OCI-LY1 (cell line): ENCODE measurements at regions not wholly inside any gene's neighbourhood (a gene's known extent, or its start where the extent isn't known, plus 50 kb on each side); places are given as distances from the start of the nearest gene placed in this dataset.

Experiments used
- EZH2 ChIP-seq: fragments of 200-600 bp; sonication (generic), shearing (Covaris generic); IDR thresholded peaks from 2 replicates; pipeline ENCODE4 v1.8.0; 2017; ENCODE audit warnings: borderline replicate concordance, mixed run types, mild to moderate bottlenecking, antibody characterized with exemption, low read length, moderate library complexity, mixed read lengths
- TF ChIP-seq, protein P1 (sequence below): fragments of 200-600 bp; sonication (generic), shearing (Covaris generic); IDR thresholded peaks from 2 replicates; pipeline ENCODE4 v1.5.1; 2017; ENCODE audit warnings: mild to moderate bottlenecking, antibody characterized with exemption, low read length, moderate library complexity, mixed read lengths

DNA sequence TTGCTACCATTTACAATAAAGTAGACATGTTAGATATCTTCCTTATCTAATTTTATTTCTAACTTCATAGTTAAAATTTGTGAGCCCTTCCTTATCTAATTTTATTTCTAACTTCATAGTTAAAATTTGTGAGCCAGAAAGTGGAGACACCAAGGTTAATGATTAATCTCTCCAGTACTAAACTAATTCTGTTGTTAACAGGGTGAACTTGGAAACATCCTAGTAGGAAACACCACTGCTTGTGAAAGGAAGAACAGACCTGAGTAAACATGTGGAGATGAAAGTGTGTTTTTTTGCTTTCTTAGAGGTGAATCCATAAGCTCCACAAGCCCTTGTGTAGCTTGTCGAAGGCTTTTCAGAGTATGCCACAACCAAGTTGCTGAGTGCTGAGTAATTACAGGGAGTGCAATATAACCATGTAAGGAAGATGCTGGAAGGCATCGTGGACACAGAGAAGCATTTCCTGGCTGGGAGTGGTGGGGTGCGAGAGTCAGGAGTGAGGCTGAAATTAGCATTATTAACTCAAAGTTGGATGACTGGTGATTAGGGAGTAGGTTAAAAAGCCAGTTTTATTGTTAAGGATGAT, 118.6 kb upstream of the NEIL3 start:
- TF ChIP-seq, protein P1, sequence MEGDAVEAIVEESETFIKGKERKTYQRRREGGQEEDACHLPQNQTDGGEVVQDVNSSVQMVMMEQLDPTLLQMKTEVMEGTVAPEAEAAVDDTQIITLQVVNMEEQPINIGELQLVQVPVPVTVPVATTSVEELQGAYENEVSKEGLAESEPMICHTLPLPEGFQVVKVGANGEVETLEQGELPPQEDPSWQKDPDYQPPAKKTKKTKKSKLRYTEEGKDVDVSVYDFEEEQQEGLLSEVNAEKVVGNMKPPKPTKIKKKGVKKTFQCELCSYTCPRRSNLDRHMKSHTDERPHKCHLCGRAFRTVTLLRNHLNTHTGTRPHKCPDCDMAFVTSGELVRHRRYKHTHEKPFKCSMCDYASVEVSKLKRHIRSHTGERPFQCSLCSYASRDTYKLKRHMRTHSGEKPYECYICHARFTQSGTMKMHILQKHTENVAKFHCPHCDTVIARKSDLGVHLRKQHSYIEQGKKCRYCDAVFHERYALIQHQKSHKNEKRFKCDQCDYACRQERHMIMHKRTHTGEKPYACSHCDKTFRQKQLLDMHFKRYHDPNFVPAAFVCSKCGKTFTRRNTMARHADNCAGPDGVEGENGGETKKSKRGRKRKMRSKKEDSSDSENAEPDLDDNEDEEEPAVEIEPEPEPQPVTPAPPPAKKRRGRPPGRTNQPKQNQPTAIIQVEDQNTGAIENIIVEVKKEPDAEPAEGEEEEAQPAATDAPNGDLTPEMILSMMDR: no peak
- no peak for TF ChIP-seq EZH2
